SH-SY5Y (cell line): ENCODE measurements at regions not wholly inside any gene's neighbourhood (a gene's known extent, or its start where the extent isn't known, plus 50 kb on each side); places are given as distances from the start of the nearest gene placed in this dataset.

Source experiments
- GATA2 ChIP-seq: IDR thresholded peaks from 2 replicates; pipeline ENCODE4 v1.6.1; 2011; ENCODE audit warnings: mild to moderate bottlenecking, low read depth, low read length
- GATA3 ChIP-seq: IDR thresholded peaks from 2 replicates; pipeline ENCODE4 v1.6.1; 2011; ENCODE audit warnings: low read depth, mild to moderate bottlenecking, low read length, moderate library complexity

GRCh38 chr2:49656853-49657252 lies 502.5 kb upstream of the FSHR start:
- TF ChIP-seq GATA3 = no peak
- TF ChIP-seq GATA2 = no peak
